NCI-H187 treated with DMSO at 0.1 percent for 48 hours (cell line): ENCODE measurements at regions not wholly inside any gene's neighbourhood (a gene's known extent, or its start where the extent isn't known, plus 50 kb on each side); places are given as distances from the start of the nearest gene placed in this dataset.

Experiments
- DNase-seq: peaks from one replicate; lab custom pipeline; 2025; lab: John Stamatoyannopoulos, UW

- no peak for DNase-seq
Observed at GRCh38 chr15:95830281-95830680, 500.2 kb upstream of the NR2F2 start.

GRCh38 chr15:95832668-95833067 lies 497.8 kb upstream of the NR2F2 start:
- DNase-seq = no peak

GRCh38 chr15:95834028-95834804 lies 496.3 kb upstream of the NR2F2 start:
- no peak for DNase-seq

- no peak for DNase-seq
Observed at GRCh38 chr15:95836536-95836935, 494.0 kb upstream of the NR2F2 start.

- no peak for DNase-seq
Observed at GRCh38 chr15:95837341-95838004, 493.0 kb upstream of the NR2F2 start.

- DNase-seq = no peak
Observed at GRCh38 chr15:95839367-95839782, 491.1 kb upstream of the NR2F2 start.

- no peak for DNase-seq
Observed at GRCh38 chr15:95840004-95840403, 490.5 kb upstream of the NR2F2 start.

GRCh38 chr15:95840855-95841254 lies 489.6 kb upstream of the NR2F2 start:
- no peak for DNase-seq

- DNase-seq = no peak
Observed at GRCh38 chr15:95842576-95842975, 487.9 kb upstream of the NR2F2 start.

- DNase-seq = no peak
Observed at GRCh38 chr15:95843241-95843910, 487.1 kb upstream of the NR2F2 start.

GRCh38 chr15:95845862-95846515 lies 484.5 kb upstream of the NR2F2 start:
- no peak for DNase-seq

- no peak for DNase-seq
Observed at GRCh38 chr15:95848126-95848525, 482.4 kb upstream of the NR2F2 start.

- DNase-seq = no peak
Observed at GRCh38 chr15:95850837-95851236, 479.7 kb upstream of the NR2F2 start.

GRCh38 chr15:95853350-95853749 lies 477.1 kb upstream of the NR2F2 start:
- no peak for DNase-seq

- DNase-seq = no peak
Observed at GRCh38 chr15:95857124-95857757, 473.3 kb upstream of the NR2F2 start.

- no peak for DNase-seq
Observed at GRCh38 chr15:95857758-95858157, 472.7 kb upstream of the NR2F2 start.

- DNase-seq = no peak
Observed at GRCh38 chr15:95860406-95860805, 470.1 kb upstream of the NR2F2 start.

GRCh38 chr15:95864467-95864886 lies 466.0 kb upstream of the NR2F2 start:
- no peak for DNase-seq

- no peak for DNase-seq
Observed at GRCh38 chr15:95865330-95865739, 465.2 kb upstream of the NR2F2 start.

GRCh38 chr15:95866711-95867440 lies 463.6 kb upstream of the NR2F2 start:
- no peak for DNase-seq

- DNase-seq = no peak
Observed at GRCh38 chr15:95868450-95868849, 462.1 kb upstream of the NR2F2 start.
